ENCODE measurements at regions not wholly inside any gene's neighbourhood (a gene's known extent, or its start where the extent isn't known, plus 50 kb on each side); places are given as distances from the start of the nearest gene placed in this dataset.
"Not testable (repeated sequence)": the region's sequence is repeated elsewhere in the genome, so short reads cannot be mapped to it uniquely, and the experiment has no call there.

DNA sequence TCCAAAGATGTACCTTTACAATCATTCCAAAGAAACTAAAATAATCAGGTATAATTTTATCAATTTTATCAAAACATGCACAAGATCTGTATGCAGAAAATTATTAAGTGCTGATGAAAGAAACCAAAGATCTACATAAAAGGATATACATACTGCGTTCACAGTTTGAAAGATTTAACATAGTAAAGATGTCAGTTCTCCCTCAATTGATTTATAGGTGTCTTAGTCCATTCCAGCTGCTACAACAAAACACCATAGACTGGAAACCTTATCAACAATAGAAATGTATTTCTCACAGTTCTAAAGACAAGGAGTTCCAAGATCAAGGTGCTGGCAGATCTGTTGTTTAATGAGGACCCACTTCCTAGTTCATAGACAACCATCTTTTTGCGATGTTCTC lies 189.0 kb upstream of the CCDC54 start:
- TF ChIP-seq EP300 (IDR thresholded peaks at IDR 0.05) (no peak), POLR2A (IDR thresholded peaks at IDR 0.05) (no peak), POLR2AphosphoS5 (IDR thresholded peaks at IDR 0.05) (no peak)
- TF ChIP-seq, protein P1, sequence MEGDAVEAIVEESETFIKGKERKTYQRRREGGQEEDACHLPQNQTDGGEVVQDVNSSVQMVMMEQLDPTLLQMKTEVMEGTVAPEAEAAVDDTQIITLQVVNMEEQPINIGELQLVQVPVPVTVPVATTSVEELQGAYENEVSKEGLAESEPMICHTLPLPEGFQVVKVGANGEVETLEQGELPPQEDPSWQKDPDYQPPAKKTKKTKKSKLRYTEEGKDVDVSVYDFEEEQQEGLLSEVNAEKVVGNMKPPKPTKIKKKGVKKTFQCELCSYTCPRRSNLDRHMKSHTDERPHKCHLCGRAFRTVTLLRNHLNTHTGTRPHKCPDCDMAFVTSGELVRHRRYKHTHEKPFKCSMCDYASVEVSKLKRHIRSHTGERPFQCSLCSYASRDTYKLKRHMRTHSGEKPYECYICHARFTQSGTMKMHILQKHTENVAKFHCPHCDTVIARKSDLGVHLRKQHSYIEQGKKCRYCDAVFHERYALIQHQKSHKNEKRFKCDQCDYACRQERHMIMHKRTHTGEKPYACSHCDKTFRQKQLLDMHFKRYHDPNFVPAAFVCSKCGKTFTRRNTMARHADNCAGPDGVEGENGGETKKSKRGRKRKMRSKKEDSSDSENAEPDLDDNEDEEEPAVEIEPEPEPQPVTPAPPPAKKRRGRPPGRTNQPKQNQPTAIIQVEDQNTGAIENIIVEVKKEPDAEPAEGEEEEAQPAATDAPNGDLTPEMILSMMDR (IDR thresholded peaks at IDR 0.05), result no peak
- 85 to 88% methylated on average over 2 of the region's 2 CpGs for WGBS, 2 donors
- DNase-seq (no peak), ATAC-seq (ENCODE audit: low FRiP score in 2 of 2) (no peak)
- H3K4me3 ChIP-seq, result no peak overlapping the region
- H3K9me3 ChIP-seq, result no peaks in the 10 kb centered on the region
- no peaks in the 10 kb centered on the region for H3K27me3 ChIP-seq
- H3K4me1 ChIP-seq, result no peaks in the 10 kb centered on the region
- H3K36me3 ChIP-seq, result no peaks in the 10 kb centered on the region
- H3K27ac ChIP-seq, result no peak overlapping the region

GRCh38 chr3:107189158-107189791 lies 188.0 kb upstream of the CCDC54 start:
- peak; percentile 21 to 55 for ATAC-seq (ENCODE audit: low FRiP score in 2 of 2)
- Histone ChIP-seq H3K27me3 (no peaks in the 10 kb centered on the region), H3K36me3 (no peaks in the 10 kb centered on the region), H3K4me1 (no peaks in the 10 kb centered on the region), H3K9me3 (no peaks in the 10 kb centered on the region), H3K27ac (no peak overlapping the region), H3K4me3 (no peak overlapping the region)
- TF ChIP-seq, protein P1 (IDR thresholded peaks at IDR 0.05), result no peak
- TF ChIP-seq POLR2AphosphoS5 (IDR thresholded peaks at IDR 0.05), result no peak
- TF ChIP-seq EP300 (IDR thresholded peaks at IDR 0.05), result no peak
- TF ChIP-seq POLR2A (IDR thresholded peaks at IDR 0.05), result no peak
- peak in 1 of 2 donors; percentile 2 for DNase-seq
- 80 to 96% methylated on average over 1 to 2 of the region's 2 CpGs for WGBS, 2 donors

GRCh38 chr3:107193116-107193515 lies 184.1 kb upstream of the CCDC54 start:
- Histone ChIP-seq H3K27me3 (no peaks in the 10 kb centered on the region), H3K36me3 (no peaks in the 10 kb centered on the region), H3K4me1 (no peaks in the 10 kb centered on the region), H3K27ac (no peak overlapping the region), H3K4me3 (no peak overlapping the region), H3K9me3 (no peaks in the 10 kb centered on the region)
- WGBS, 2 donors, result 88 to 97% methylated on average over 1 of the region's 1 CpG
- TF ChIP-seq POLR2AphosphoS5 (IDR thresholded peaks at IDR 0.05), result no peak
- TF ChIP-seq, protein P1 (IDR thresholded peaks at IDR 0.05), result no peak
- ATAC-seq (ENCODE audit: low FRiP score in 2 of 2) (peak in 1 of 2 donors; percentile 83), DNase-seq (no peak)

DNA sequence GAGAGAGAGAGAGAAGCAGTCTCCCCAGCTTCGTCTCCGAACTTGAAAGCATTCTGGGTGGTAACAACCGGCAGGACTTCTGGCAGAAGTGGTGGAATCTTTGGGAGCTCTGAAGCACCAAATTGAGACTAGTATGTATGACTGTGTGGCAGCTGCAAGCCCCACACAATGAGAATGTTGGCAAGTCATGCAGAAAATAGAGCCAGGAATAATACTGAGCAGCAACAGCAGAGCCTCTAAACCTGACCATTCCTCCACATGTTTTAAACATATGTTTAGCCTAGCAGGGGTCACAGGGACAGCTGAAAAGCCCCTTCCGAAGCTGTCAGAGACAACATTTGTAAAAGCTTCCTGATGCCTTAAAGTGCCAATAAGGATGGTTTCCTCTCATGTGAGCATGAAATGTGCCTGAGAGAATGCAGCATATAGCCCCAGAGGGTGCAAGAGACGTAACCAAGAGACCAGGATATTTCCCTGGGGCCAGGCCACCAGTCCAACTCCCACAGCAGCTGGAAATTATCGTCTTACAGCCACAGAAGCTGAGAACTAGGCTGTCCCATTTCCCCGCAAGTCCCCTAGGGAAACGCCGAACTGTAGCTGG lies 178.6 kb upstream of the CCDC54 start:
- Histone ChIP-seq H3K27ac (peak overlapping the region in 2 of 4 donors; percentile 33 to 38), H3K4me1 (no peaks in the 10 kb centered on the region), H3K27me3 (no peaks in the 10 kb centered on the region), H3K36me3 (no peaks in the 10 kb centered on the region), H3K9me3 (no peaks in the 10 kb centered on the region), H3K4me3 (no peak overlapping the region)
- ATAC-seq (ENCODE audit: low FRiP score in 2 of 2) (peak; percentile 55 to 72), DNase-seq (no peak)
- WGBS, 2 donors, result 70 to 72% methylated on average over 8 to 9 of the region's 9 CpGs
- TF ChIP-seq POLR2AphosphoS5 (IDR thresholded peaks at IDR 0.05) (peak; percentile 8 to 65), EP300 (IDR thresholded peaks at IDR 0.05) (peak in 1 of 4 donors; percentile 49), POLR2A (IDR thresholded peaks at IDR 0.05) (no peak)
- TF ChIP-seq, protein P1 (IDR thresholded peaks at IDR 0.05), result no peak

DNA sequence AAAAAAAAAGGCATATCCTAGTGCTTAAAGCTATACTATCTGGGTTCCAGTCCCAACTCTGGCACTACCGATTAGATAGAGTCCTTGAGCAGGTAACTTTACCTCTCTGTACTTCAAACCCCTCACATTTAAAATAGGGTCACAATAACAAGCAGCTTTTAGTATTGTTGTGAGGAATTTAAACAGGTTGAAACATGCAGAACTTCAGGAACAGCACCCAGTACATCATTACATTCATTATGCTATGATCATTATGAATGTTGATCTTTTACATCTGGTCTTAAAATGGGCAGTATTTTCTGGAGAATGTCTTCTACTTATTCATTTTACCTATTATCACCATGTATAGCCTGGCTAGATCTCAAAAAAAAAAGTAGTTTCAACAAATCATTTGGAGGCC lies 176.1 kb upstream of the CCDC54 start:
- no peak for ATAC-seq (ENCODE audit: low FRiP score in 2 of 2)
- Histone ChIP-seq H3K27me3 (no peaks in the 10 kb centered on the region), H3K9me3 (no peaks in the 10 kb centered on the region), H3K4me1 (no peaks in the 10 kb centered on the region), H3K4me3 (no peak overlapping the region), H3K27ac (no peak overlapping the region), H3K36me3 (no peaks in the 10 kb centered on the region)
- TF ChIP-seq POLR2AphosphoS5 (IDR thresholded peaks at IDR 0.05) (no peak), POLR2A (IDR thresholded peaks at IDR 0.05) (no peak), EP300 (IDR thresholded peaks at IDR 0.05) (no peak)
- TF ChIP-seq, protein P1 (IDR thresholded peaks at IDR 0.05), result no peak
- DNase-seq, result no peak
- WGBS, 2 donors, result 94 to 98% methylated on average over 1 of the region's 1 CpG

GRCh38 chr3:107202885-107203284 lies 174.4 kb upstream of the CCDC54 start:
- not testable (repeated sequence) for H3K27me3 ChIP-seq; H3K4me3 ChIP-seq; DNase-seq; H3K9me3 ChIP-seq; H3K27ac ChIP-seq; H3K36me3 ChIP-seq; H3K4me1 ChIP-seq; ATAC-seq (ENCODE audit: low FRiP score in 2 of 2)

All from upper lobe of left lung (tissue), 6 donors.